ENCODE measurements at regions not wholly inside any gene's neighbourhood (a gene's known extent, or its start where the extent isn't known, plus 50 kb on each side); places are given as distances from the start of the nearest gene placed in this dataset.

- no peak for TF ChIP-seq SETDB1 (IDR thresholded peaks at IDR 0.05; ENCODE audit: insufficient read length, low read length)
- TF ChIP-seq ZNF792 (tag by site-specific recombination; IDR thresholded peaks at IDR 0.05): no peak
- no peak for TF ChIP-seq ZNF473 (tag by site-specific recombination; IDR thresholded peaks at IDR 0.05)
- no peak for TF ChIP-seq ZNF23 (tag by site-specific recombination; IDR thresholded peaks at IDR 0.05; ENCODE audit: borderline replicate concordance)
- TF ChIP-seq ZNF248 (tag by site-specific recombination; IDR thresholded peaks at IDR 0.05): no peak
- TF ChIP-seq ZFP69B (tag by site-specific recombination; IDR thresholded peaks at IDR 0.05): no peak
- TF ChIP-seq ZNF701 (tag by site-specific recombination; IDR thresholded peaks at IDR 0.05): no peak
- TF ChIP-seq GLI4 (tag by site-specific recombination; IDR thresholded peaks at IDR 0.05): no peak
- TF ChIP-seq AEBP2 (tag by site-specific recombination; IDR thresholded peaks at IDR 0.05; ENCODE audit: borderline replicate concordance): no peak
- no peak for TF ChIP-seq ZFP41 (tag by site-specific recombination; IDR thresholded peaks at IDR 0.05; ENCODE audit: borderline replicate concordance)
- TF ChIP-seq ZNF704 (tag by site-specific recombination; IDR thresholded peaks at IDR 0.05): no peak
- no peak for TF ChIP-seq ZNF544 (tag by site-specific recombination; IDR thresholded peaks at IDR 0.05)
- TF ChIP-seq ATF2 (tag by site-specific recombination; IDR thresholded peaks at IDR 0.05; ENCODE audit: low read depth): no peak
- no peak for TF ChIP-seq KLF17 (tag by site-specific recombination; IDR thresholded peaks at IDR 0.05)
- TF ChIP-seq ZNF274 (IDR thresholded peaks at IDR 0.05; ENCODE audit: low read length): no peak
- TF ChIP-seq ZNF274 (tag by site-specific recombination; IDR thresholded peaks at IDR 0.05; ENCODE audit: borderline replicate concordance): no peak
- TF ChIP-seq ZBTB7A (tag by site-specific recombination; IDR thresholded peaks at IDR 0.05; ENCODE audit: low read depth): no peak
- no peak for TF ChIP-seq KLF7 (tag by site-specific recombination; IDR thresholded peaks at IDR 0.05; ENCODE audit: borderline replicate concordance)
- TF ChIP-seq ZSCAN23 (tag by site-specific recombination; IDR thresholded peaks at IDR 0.05): no peak
- H3K9me3 ChIP-seq (ENCODE audit: control insufficient read depth, insufficient read depth, low read depth, low read length): no peaks in the 10 kb centered on the region
- POLR2A ChIA-PET: no interaction called here
- H3K27ac ChIP-seq (ENCODE audit: extremely low read depth, low read depth, low read length): no peak overlapping the region
- H3K36me3 ChIP-seq (ENCODE audit: control insufficient read depth in 2 of 2, insufficient read depth in 1 of 2, low read length in 2 of 2): no peaks in the 10 kb centered on the region
- CTCF ChIA-PET: no interaction called here
- H3K4me3 ChIP-seq (ENCODE audit: low read depth, low read length): no peak overlapping the region
- no peaks in the 10 kb centered on the region for H3K4me1 ChIP-seq (ENCODE audit: control insufficient read depth, insufficient read depth, low read length)
Observed at GRCh38 chr11:28625532-28625931, 517.3 kb downstream of the METTL15 start.

GRCh38 chr11:28621753-28622152, 513.6 kb downstream of the METTL15 start:
- Histone ChIP-seq H3K9me3 (ENCODE audit: control insufficient read depth, insufficient read depth, low read depth, low read length) (no peaks in the 10 kb centered on the region), H3K36me3 (ENCODE audit: control insufficient read depth in 2 of 2, insufficient read depth in 1 of 2, low read length in 2 of 2) (no peaks in the 10 kb centered on the region), H3K4me1 (ENCODE audit: control insufficient read depth, insufficient read depth, low read length) (no peaks in the 10 kb centered on the region), H3K4me3 (ENCODE audit: low read depth, low read length) (no peak overlapping the region), H3K27ac (ENCODE audit: extremely low read depth, low read depth, low read length) (no peak overlapping the region)
- TF ChIP-seq SALL2 (tag by site-specific recombination; IDR thresholded peaks at IDR 0.05; ENCODE audit: borderline replicate concordance) (no peak), ZNF837 (tag by site-specific recombination; IDR thresholded peaks at IDR 0.05) (no peak), ZNF596 (tag by site-specific recombination; IDR thresholded peaks at IDR 0.05) (no peak), ZBTB6 (tag by site-specific recombination; IDR thresholded peaks at IDR 0.05) (no peak), ZBTB20 (tag by site-specific recombination; IDR thresholded peaks at IDR 0.05) (no peak), TSHZ1 (tag by site-specific recombination; IDR thresholded peaks at IDR 0.05; ENCODE audit: borderline replicate concordance) (no peak), BCL11B (tag by site-specific recombination; IDR thresholded peaks at IDR 0.05; ENCODE audit: low read depth) (no peak), ZNF302 (tag by site-specific recombination; IDR thresholded peaks at IDR 0.05; ENCODE audit: low read depth) (no peak), ZNF544 (tag by site-specific recombination; IDR thresholded peaks at IDR 0.05) (no peak)
- ChIA-PET CTCF (interaction anchor here (0.8 kb wide), 1 partner anchor 8 kb away, joined by 3 read pairs; no protein-coding TSS in a partner anchor), POLR2A (no interaction called here)
